ENCODE measurements at regions not wholly inside any gene's neighbourhood (a gene's known extent, or its start where the extent isn't known, plus 50 kb on each side); places are given as distances from the start of the nearest gene placed in this dataset.

- TF ChIP-seq ZNF674 (CRISPR knock-in tag; IDR thresholded peaks at IDR 0.05; ENCODE audit: low read depth) (no peak), CREB3 (CRISPR knock-in tag; IDR thresholded peaks at IDR 0.05) (0 out of 2 replicates have a peak, but pooled peaks have one; percentile 33), ZNF652 (CRISPR knock-in tag; IDR thresholded peaks at IDR 0.05; ENCODE audit: borderline replicate concordance, low read depth) (peak; percentile 17; the same call in 1 of the 2 replicates), ZNF230 (CRISPR knock-in tag; IDR thresholded peaks at IDR 0.05) (no peak), SMAD1 (CRISPR knock-in tag; IDR thresholded peaks at IDR 0.05; ENCODE audit: borderline replicate concordance, low read depth) (no peak), ZNF547 (CRISPR knock-in tag; IDR thresholded peaks at IDR 0.05) (peak; percentile 62; the same call in 1 of the 2 replicates), GATAD1 (CRISPR knock-in tag; IDR thresholded peaks at IDR 0.05) (peak; percentile 52; the same call in 1 of the 2 replicates), ZFP37 (CRISPR knock-in tag; IDR thresholded peaks at IDR 0.05; ENCODE audit: borderline replicate concordance) (0 out of 2 replicates have a peak, but pooled peaks have one; percentile 46), SOX5 (CRISPR knock-in tag; IDR thresholded peaks at IDR 0.05; ENCODE audit: borderline replicate concordance) (peak; percentile 76; the same call in 1 of the 2 replicates), IRF9 (CRISPR knock-in tag; IDR thresholded peaks at IDR 0.05; ENCODE audit: borderline replicate concordance) (0 out of 2 replicates have a peak, but pooled peaks have one; percentile 24), CREB1 (IDR thresholded peaks at IDR 0.05) (no peak), CREB1 (CRISPR knock-in tag; IDR thresholded peaks at IDR 0.05) (peak; percentile 73), PPARG (CRISPR knock-in tag; conservative IDR thresholded peaks at IDR 0.05) (peak; percentile 90), BCL6 (CRISPR knock-in tag; IDR thresholded peaks at IDR 0.05) (peak; percentile 42; the same call in 1 of the 2 replicates), ZNF44 (CRISPR knock-in tag; IDR thresholded peaks at IDR 0.05) (peak; percentile 77; the same call in 1 of the 2 replicates), DRAP1 (CRISPR knock-in tag; IDR thresholded peaks at IDR 0.05) (peak; percentile 48; the same call in 1 of the 2 replicates), GTF3A (CRISPR knock-in tag; conservative IDR thresholded peaks at IDR 0.05) (no peak), MXD3 (CRISPR knock-in tag; IDR thresholded peaks at IDR 0.05) (no peak), ZBTB49 (CRISPR knock-in tag; IDR thresholded peaks at IDR 0.05; ENCODE audit: borderline replicate concordance) (no peak), MAX (IDR thresholded peaks at IDR 0.05) (peak; percentile 49), KDM6A (CRISPR knock-in tag; IDR thresholded peaks at IDR 0.05; ENCODE audit: low read depth) (peak; percentile 98), NR2F1 (CRISPR knock-in tag; IDR thresholded peaks at IDR 0.05) (peak; percentile 64 to 92; a peak in 3 of 4 replicates), BRCA1 (CRISPR knock-in tag; IDR thresholded peaks at IDR 0.05) (peak; percentile 92; the same call in 1 of the 2 replicates), MXI1 (IDR thresholded peaks at IDR 0.05; ENCODE audit: borderline replicate concordance, low read depth, low read length) (peak; percentile 20; the same call in 1 of the 3 replicates)
These were observed 148.2 kb upstream of the RIPOR2 start (continued) for GRCh38 chr6:25083784-25084507.
